OCI-LY7 (cell line): ENCODE measurements at regions not wholly inside any gene's neighbourhood (a gene's known extent, or its start where the extent isn't known, plus 50 kb on each side); places are given as distances from the start of the nearest gene placed in this dataset.

Source experiments
- BruUV-seq: library from RNA; stranded (reverse); fragments of 400-500 nt; replicated peaks from 2 replicates; lab custom pipeline; 2021; lab: Mats Ljungman, UMichigan
- CTCF ChIA-PET: fragments of 300-600 bp; sonication (Branson Sonifier 250); formaldehyde crosslinking; loops from one replicate; lab custom pipeline; 2022; ENCODE audit warnings: antibody characterized with exemption; ENCODE audit not compliant: unreplicated experiment; lab: Charles Lee
- POLR2A ChIA-PET: fragments of 300-600 bp; sonication (Branson Sonifier 250); formaldehyde crosslinking; loops from one replicate; lab custom pipeline; 2022; ENCODE audit warnings: antibody characterized with exemption; lab: Charles Lee
- DNase-seq: peaks from one replicate; pipeline ENCODE4 v3.0.0-alpha.2; 2015; ENCODE audit warnings: low spot score
- H2AFZ ChIP-seq: fragments of 200-600 bp; sonication (generic), shearing (Covaris generic); 2 replicates; pipeline ENCODE4 v1.6.1; 2014; ENCODE audit warnings: mild to moderate bottlenecking, antibody characterized with exemption, low read length, moderate library complexity
- H3K27ac ChIP-seq: fragments of 200-600 bp; sonication (generic); 2 replicates; pipeline ENCODE4 v1.5.1; 2014; ENCODE audit warnings: mixed run types, low read depth, mild to moderate bottlenecking, moderate library complexity, low read length, inconsistent platforms; ENCODE audit not compliant: poor library complexity, severe bottlenecking
- H3K36me3 ChIP-seq: fragments of 200-600 bp; sonication (generic); 2 replicates; pipeline ENCODE4 v1.6.1; 2014; ENCODE audit warnings: mild to moderate bottlenecking, antibody characterized with exemption, low read length, moderate library complexity, mixed read lengths; ENCODE audit not compliant: insufficient read depth
- H3K4me1 ChIP-seq: fragments of 200-600 bp; sonication (generic); 2 replicates; pipeline ENCODE4 v1.5.1; 2014; ENCODE audit warnings: mild to moderate bottlenecking, low read length; ENCODE audit not compliant: insufficient read depth, poor library complexity, severe bottlenecking
- H3K4me2 ChIP-seq: fragments of 200-600 bp; sonication (generic); 2 replicates; pipeline ENCODE4 v1.6.1; 2014; ENCODE audit warnings: mild to moderate bottlenecking, low read length
- H3K4me3 ChIP-seq: fragments of 200-600 bp; sonication (generic); 2 replicates; pipeline ENCODE4 v1.5.1; 2014; ENCODE audit warnings: mild to moderate bottlenecking, low read depth, low read length; ENCODE audit not compliant: poor library complexity, severe bottlenecking
- H3K79me2 ChIP-seq: fragments of 200-600 bp; sonication (generic); 2 replicates; pipeline ENCODE4 v1.6.1; 2016; ENCODE audit warnings: low read depth, mild to moderate bottlenecking, low read length, moderate library complexity, mixed read lengths; ENCODE audit not compliant: insufficient read depth
- H3K9me2 ChIP-seq: fragments of 200-600 bp; sonication (generic); 2 replicates; pipeline ENCODE4 v1.6.1; 2016; ENCODE audit warnings: mild to moderate bottlenecking, low read length, mixed read lengths; ENCODE audit not compliant: insufficient read depth
- H3K9me3 ChIP-seq: fragments of 200-600 bp; sonication (generic); 2 replicates; pipeline ENCODE4 v1.6.1; 2014; ENCODE audit warnings: mild to moderate bottlenecking, mixed run types, low read length, mixed read lengths
- H4K20me1 ChIP-seq: fragments of 200-600 bp; sonication (generic); 2 replicates; pipeline ENCODE4 v1.6.1; 2014; ENCODE audit warnings: mild to moderate bottlenecking, antibody characterized with exemption, low read length, moderate library complexity, mixed read lengths; ENCODE audit not compliant: insufficient read depth
- EZH2phosphoT487 ChIP-seq: fragments of 200-600 bp; sonication (generic); IDR thresholded peaks from 2 replicates; pipeline ENCODE4 v1.6.1; 2018; ENCODE audit warnings: low read depth, borderline replicate concordance, mild to moderate bottlenecking, mixed run types, antibody characterized with exemption, low read length, moderate library complexity, mixed read lengths
- intact Hi-C: fragments of 100-400 bp; cut with micrococcal nuclease; formaldehyde crosslinking; loops from one replicate; pipeline ENCODE4 v1.10.0; 2022; ENCODE audit not compliant: unreplicated experiment
- TF ChIP-seq, protein P1 (sequence below): fragments of 200-600 bp; sonication (generic); conservative IDR thresholded peaks from 2 replicates; pipeline ENCODE4 v1.5.1; 2014; ENCODE audit warnings: mild to moderate bottlenecking, antibody characterized with exemption, low read length, moderate library complexity, mixed read lengths

DNA sequence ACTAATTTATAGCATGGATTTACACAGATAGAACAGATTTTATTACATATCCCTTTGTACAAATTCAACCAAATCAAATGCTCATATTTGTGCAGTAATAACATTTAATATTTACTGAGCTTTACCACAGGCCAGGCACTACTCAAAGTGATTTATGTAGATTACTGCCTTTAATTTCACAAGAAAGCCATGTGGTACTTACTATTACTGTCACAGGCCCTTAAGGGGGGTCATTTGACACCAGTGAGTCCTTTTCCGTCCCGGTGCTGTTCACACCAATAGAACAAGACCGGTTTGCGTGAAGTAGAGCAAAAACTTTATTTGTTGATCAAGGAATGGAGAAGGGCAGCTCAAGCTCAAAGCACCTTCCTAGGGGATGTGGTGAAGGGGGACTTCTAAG is 308.5 kb upstream of the KCNN2 start:
- CTCF ChIA-PET, result no interaction called here
- Histone ChIP-seq H3K27ac (no peak overlapping the region), H4K20me1 (no peaks in the 10 kb centered on the region), H3K9me3 (no peaks in the 10 kb centered on the region), H2AFZ (no peak overlapping the region), H3K4me3 (no peak overlapping the region), H3K4me1 (no peaks in the 10 kb centered on the region), H3K9me2 (no peaks in the 10 kb centered on the region), H3K36me3 (no peaks in the 10 kb centered on the region), H3K4me2 (no peak overlapping the region), H3K79me2 (no peaks in the 10 kb centered on the region)
- no peak for DNase-seq
- intact Hi-C loops, result no loop called here
- POLR2A ChIA-PET, result no interaction called here
- no peak for TF ChIP-seq EZH2phosphoT487
- TF ChIP-seq, protein P1, sequence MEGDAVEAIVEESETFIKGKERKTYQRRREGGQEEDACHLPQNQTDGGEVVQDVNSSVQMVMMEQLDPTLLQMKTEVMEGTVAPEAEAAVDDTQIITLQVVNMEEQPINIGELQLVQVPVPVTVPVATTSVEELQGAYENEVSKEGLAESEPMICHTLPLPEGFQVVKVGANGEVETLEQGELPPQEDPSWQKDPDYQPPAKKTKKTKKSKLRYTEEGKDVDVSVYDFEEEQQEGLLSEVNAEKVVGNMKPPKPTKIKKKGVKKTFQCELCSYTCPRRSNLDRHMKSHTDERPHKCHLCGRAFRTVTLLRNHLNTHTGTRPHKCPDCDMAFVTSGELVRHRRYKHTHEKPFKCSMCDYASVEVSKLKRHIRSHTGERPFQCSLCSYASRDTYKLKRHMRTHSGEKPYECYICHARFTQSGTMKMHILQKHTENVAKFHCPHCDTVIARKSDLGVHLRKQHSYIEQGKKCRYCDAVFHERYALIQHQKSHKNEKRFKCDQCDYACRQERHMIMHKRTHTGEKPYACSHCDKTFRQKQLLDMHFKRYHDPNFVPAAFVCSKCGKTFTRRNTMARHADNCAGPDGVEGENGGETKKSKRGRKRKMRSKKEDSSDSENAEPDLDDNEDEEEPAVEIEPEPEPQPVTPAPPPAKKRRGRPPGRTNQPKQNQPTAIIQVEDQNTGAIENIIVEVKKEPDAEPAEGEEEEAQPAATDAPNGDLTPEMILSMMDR, result no peak
- BruUV-seq, result no TSS peak

DNA sequence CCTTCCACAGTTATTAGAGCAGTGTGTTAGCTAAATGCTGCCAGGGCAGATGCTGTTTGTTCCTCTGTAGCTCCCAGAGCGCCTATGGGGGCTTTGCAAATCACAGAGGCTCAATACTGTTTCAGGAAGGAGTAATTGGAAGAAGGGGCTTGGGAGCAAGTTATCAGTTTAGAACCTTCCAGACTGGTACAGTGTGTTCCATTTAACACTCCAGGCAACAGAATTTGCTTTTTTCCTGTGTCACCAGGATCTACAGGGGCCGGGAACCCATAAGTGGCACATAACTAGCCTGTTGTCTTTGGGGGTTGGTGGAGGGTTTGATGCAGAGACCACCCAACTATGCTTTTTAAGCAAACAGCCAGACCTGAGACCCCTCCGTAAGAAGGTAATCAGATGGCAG is 307.3 kb upstream of the KCNN2 start:
- no peaks in the 10 kb centered on the region for H3K36me3 ChIP-seq
- H3K4me1 ChIP-seq, result no peaks in the 10 kb centered on the region
- no peaks in the 10 kb centered on the region for H4K20me1 ChIP-seq
- TF ChIP-seq, protein P1, result no peak
- TF ChIP-seq EZH2phosphoT487, result no peak
- no peak overlapping the region for H3K4me3 ChIP-seq
- no peak overlapping the region for H3K4me2 ChIP-seq
- H3K27ac ChIP-seq, result no peak overlapping the region
- no peak overlapping the region for H2AFZ ChIP-seq
- H3K9me3 ChIP-seq, result no peaks in the 10 kb centered on the region
- H3K79me2 ChIP-seq, result no peaks in the 10 kb centered on the region
- POLR2A ChIA-PET, result interaction anchor here (0.9 kb wide), 1 partner anchor 17 kb away, joined by 3 read pairs; no protein-coding TSS in a partner anchor
- no TSS peak for BruUV-seq
- CTCF ChIA-PET, result no interaction called here
- intact Hi-C loops, result no loop called here
- DNase-seq, result no peak
- H3K9me2 ChIP-seq, result no peaks in the 10 kb centered on the region

DNA sequence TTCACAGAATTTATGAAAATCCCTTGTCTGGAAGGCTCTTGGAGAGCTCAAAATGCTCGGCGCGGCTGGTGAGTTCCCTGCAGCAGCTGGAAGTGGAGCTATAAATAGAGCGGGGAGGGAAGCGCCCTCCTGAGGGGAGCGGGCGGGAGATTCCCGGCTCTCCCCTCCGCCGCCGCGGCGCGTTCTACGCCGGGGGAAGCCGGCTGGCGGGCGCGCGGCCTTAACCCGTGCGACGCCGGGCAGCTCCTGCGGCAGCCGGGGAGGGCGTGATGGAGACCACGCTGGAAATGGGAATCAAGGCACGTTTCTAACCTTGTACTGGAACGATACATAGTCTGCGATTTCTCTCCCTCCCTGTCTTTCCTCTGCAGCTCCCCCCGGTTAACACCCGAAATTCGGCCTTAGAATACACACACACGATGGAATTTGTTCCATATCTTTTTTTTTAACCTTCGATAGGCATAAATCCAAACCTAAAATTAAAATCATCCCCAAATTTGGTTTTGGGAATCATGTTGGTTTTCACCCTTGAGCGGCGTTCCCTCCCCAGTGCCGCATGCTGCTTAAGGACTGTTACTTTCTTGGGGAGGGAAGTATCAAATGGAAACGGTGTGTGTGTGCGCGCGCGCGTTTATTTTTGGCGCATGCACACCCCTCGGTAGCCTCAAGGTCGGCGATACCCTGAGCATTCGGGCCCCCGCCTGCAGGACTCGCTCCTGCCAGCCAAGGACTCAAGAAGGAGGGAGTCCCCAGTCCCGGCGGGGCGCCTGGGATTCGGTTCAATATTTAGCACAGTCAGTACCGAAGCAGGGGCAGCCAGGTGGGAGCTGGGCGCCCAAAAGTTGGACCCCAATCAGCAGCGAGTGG is 306.3 kb upstream of the KCNN2 start:
- Histone ChIP-seq H4K20me1 (no peaks in the 10 kb centered on the region), H3K4me1 (no peaks in the 10 kb centered on the region), H3K79me2 (no peaks in the 10 kb centered on the region), H2AFZ (no peak overlapping the region), H3K4me2 (no peak overlapping the region), H3K9me3 (no peaks in the 10 kb centered on the region), H3K4me3 (no peak overlapping the region), H3K27ac (no peak overlapping the region), H3K9me2 (no peaks in the 10 kb centered on the region), H3K36me3 (no peaks in the 10 kb centered on the region)
- CTCF ChIA-PET, result no interaction called here
- BruUV-seq, result no TSS peak
- POLR2A ChIA-PET, result no interaction called here
- TF ChIP-seq, protein P1, result no peak
- DNase-seq, result no peak
- intact Hi-C loops, result no loop called here
